ENCODE measurements at regions not wholly inside any gene's neighbourhood (a gene's known extent, or its start where the extent isn't known, plus 50 kb on each side); places are given as distances from the start of the nearest gene placed in this dataset.

GRCh38 chr9:106060885-106061284 is 366.5 kb downstream of the TMEM38B start:
- TF ChIP-seq EZH2 (IDR thresholded peaks at IDR 0.05; ENCODE audit: low read length, unreplicated experiment) (no peak), EZH2phosphoT487 (IDR thresholded peaks at IDR 0.05; ENCODE audit: borderline replicate concordance, low read length) (no peak)
- TF ChIP-seq, protein P1, sequence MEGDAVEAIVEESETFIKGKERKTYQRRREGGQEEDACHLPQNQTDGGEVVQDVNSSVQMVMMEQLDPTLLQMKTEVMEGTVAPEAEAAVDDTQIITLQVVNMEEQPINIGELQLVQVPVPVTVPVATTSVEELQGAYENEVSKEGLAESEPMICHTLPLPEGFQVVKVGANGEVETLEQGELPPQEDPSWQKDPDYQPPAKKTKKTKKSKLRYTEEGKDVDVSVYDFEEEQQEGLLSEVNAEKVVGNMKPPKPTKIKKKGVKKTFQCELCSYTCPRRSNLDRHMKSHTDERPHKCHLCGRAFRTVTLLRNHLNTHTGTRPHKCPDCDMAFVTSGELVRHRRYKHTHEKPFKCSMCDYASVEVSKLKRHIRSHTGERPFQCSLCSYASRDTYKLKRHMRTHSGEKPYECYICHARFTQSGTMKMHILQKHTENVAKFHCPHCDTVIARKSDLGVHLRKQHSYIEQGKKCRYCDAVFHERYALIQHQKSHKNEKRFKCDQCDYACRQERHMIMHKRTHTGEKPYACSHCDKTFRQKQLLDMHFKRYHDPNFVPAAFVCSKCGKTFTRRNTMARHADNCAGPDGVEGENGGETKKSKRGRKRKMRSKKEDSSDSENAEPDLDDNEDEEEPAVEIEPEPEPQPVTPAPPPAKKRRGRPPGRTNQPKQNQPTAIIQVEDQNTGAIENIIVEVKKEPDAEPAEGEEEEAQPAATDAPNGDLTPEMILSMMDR (conservative IDR thresholded peaks at IDR 0.05; ENCODE audit: low read depth, low read length) = no peak
